ENCODE measurements at regions not wholly inside any gene's neighbourhood (a gene's known extent, or its start where the extent isn't known, plus 50 kb on each side); places are given as distances from the start of the nearest gene placed in this dataset.

DNA sequence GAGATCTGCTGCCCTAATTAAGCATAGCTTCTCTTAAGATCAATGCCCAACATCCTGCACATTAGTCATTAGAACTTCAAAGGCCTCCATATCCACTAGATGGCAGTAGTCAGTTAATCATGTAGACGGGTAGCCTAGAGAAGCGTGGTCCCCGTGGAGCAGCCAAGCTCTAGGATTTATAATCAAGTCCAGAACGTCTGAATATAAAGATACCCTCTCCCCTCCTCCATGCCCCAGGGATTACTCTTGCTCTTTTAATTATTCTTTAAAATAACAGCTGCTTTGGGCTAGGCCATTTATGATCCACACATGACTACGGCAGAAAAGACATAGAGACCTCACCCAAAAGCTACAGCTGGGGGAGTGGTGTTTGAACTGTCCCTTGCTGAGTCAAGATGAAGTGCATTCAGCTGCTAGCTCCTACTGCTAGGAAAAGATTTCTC lies 327.6 kb upstream of the PLET1 start:
- Mint-ChIP-seq H3K4me1 (peaks cover 14% of the 10 kb centered on the region), H3K36me3 (no peaks in the 10 kb centered on the region), H3K27ac (no peak overlapping the region), H3K4me3 (peak overlapping the region in 1 of 2 donors; percentile 13), H3K9me3 (peaks cover 4 to 10% (median 6%) of the 10 kb centered on the region in 7 donors), H3K27me3 (ENCODE audit: low read depth in 3 of 3) (peaks cover 1 to 5% (median 4%) of the 10 kb centered on the region in 3 donors)
- Histone ChIP-seq H3K27ac (ENCODE audit: low read depth in 1 of 2, low read length in 2 of 2) (no peak overlapping the region), H2AFZ (ENCODE audit: insufficient read depth, low read depth, low read length, poor library complexity, severe bottlenecking) (peak overlapping the region; percentile 45), H3K4me3 (replicated peaks in 1 of 3; ENCODE audit: low read depth in 2 of 3, low read length in 3 of 3) (no peak overlapping the region), H3K4me2 (replicated peaks; ENCODE audit: extremely low read depth, low read length, poor library complexity, severe bottlenecking) (no peak overlapping the region), H3K4me1 (ENCODE audit: control insufficient read depth in 1 of 2, insufficient read depth in 2 of 2, low read length in 2 of 2) (peaks cover 0 to 5% of the 10 kb centered on the region in 2 donors), H3K36me3 (replicated peaks in 1 of 2; ENCODE audit: control insufficient read depth in 1 of 2, insufficient read depth in 2 of 2, low read length in 2 of 2) (no peaks in the 10 kb centered on the region), H3K79me2 (ENCODE audit: insufficient read depth, low read length) (no peaks in the 10 kb centered on the region), H3K27me3 (ENCODE audit: control insufficient read depth in 2 of 2, insufficient read depth in 2 of 2, low read length in 2 of 2) (no peaks in the 10 kb centered on the region), H3K9me3 (replicated peaks in 1 of 2; ENCODE audit: control insufficient read depth in 1 of 2, insufficient read depth in 1 of 2, low read length in 2 of 2) (peaks cover 0 to 5% of the 10 kb centered on the region in 2 donors), H3K9ac (ENCODE audit: insufficient read depth, low read length, poor library complexity, severe bottlenecking) (no peak overlapping the region), H4K20me1 (ENCODE audit: insufficient read depth, low read length) (no peaks in the 10 kb centered on the region)
- peak; percentile 57 to 79 (median 73) for DNase-seq
- WGBS (ENCODE audit: insufficient coverage), result 0% methylated on average over 4 of the region's 5 CpGs
- intact Hi-C loops (cut with micrococcal nuclease), result loop anchor here (2.0 to 5.0 kb wide), 3 partner anchors 207 to 701 kb away; no protein-coding TSS in a partner anchor
- TF ChIP-seq, protein P1, sequence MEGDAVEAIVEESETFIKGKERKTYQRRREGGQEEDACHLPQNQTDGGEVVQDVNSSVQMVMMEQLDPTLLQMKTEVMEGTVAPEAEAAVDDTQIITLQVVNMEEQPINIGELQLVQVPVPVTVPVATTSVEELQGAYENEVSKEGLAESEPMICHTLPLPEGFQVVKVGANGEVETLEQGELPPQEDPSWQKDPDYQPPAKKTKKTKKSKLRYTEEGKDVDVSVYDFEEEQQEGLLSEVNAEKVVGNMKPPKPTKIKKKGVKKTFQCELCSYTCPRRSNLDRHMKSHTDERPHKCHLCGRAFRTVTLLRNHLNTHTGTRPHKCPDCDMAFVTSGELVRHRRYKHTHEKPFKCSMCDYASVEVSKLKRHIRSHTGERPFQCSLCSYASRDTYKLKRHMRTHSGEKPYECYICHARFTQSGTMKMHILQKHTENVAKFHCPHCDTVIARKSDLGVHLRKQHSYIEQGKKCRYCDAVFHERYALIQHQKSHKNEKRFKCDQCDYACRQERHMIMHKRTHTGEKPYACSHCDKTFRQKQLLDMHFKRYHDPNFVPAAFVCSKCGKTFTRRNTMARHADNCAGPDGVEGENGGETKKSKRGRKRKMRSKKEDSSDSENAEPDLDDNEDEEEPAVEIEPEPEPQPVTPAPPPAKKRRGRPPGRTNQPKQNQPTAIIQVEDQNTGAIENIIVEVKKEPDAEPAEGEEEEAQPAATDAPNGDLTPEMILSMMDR (IDR thresholded peaks at IDR 0.05), result peak; percentile 76

DNA sequence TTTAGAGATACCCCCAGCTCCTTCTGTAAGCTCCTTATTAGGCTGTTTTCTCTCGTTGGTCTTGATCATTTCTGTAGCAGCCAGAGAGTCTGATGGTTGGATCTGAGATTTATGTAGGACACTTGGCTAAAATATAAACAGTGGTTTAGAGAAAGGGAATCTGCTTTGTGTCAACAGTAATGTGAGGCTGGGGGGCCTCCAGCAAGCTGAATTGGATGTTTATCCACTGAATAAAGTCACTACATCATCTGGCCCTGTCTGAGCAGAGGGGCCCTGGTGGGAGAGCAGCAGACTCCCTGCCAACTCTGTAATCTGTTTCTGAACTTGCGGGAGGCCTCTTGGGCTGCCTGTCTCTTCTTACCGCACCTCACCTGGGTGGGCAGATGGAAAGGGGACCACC lies 328.5 kb upstream of the PLET1 start:
- H3K79me2 ChIP-seq (ENCODE audit: insufficient read depth, low read length), result no peaks in the 10 kb centered on the region
- H3K4me2 ChIP-seq (replicated peaks; ENCODE audit: extremely low read depth, low read length, poor library complexity, severe bottlenecking), result no peak overlapping the region
- no peak for DNase-seq
- Mint-ChIP-seq H3K36me3 (no peaks in the 10 kb centered on the region), H3K4me3 (no peak overlapping the region), H3K27ac (no peak overlapping the region), H3K27me3 (ENCODE audit: low read depth in 3 of 3) (peaks cover 1 to 5% (median 3%) of the 10 kb centered on the region in 3 donors), H3K4me1 (peaks cover 14% of the 10 kb centered on the region), H3K9me3 (peaks cover 4 to 10% (median 6%) of the 10 kb centered on the region in 7 donors)
- no peaks in the 10 kb centered on the region for H3K36me3 ChIP-seq (replicated peaks in 1 of 2; ENCODE audit: control insufficient read depth in 1 of 2, insufficient read depth in 2 of 2, low read length in 2 of 2)
- H3K9me3 ChIP-seq (replicated peaks in 1 of 2; ENCODE audit: control insufficient read depth in 1 of 2, insufficient read depth in 1 of 2, low read length in 2 of 2), result peaks cover 0 to 5% of the 10 kb centered on the region in 2 donors
- no peak overlapping the region for H2AFZ ChIP-seq (ENCODE audit: insufficient read depth, low read depth, low read length, poor library complexity, severe bottlenecking)
- intact Hi-C loops (cut with micrococcal nuclease), result loop anchor here (2.0 to 5.0 kb wide), 3 partner anchors 206 to 700 kb away; no protein-coding TSS in a partner anchor
- no peak overlapping the region for H3K27ac ChIP-seq (ENCODE audit: low read depth in 1 of 2, low read length in 2 of 2)
- no peaks in the 10 kb centered on the region for H3K27me3 ChIP-seq (ENCODE audit: control insufficient read depth in 2 of 2, insufficient read depth in 2 of 2, low read length in 2 of 2)
- TF ChIP-seq, protein P1 (IDR thresholded peaks at IDR 0.05), result no peak
- no peaks in the 10 kb centered on the region for H4K20me1 ChIP-seq (ENCODE audit: insufficient read depth, low read length)
- no peak overlapping the region for H3K9ac ChIP-seq (ENCODE audit: insufficient read depth, low read length, poor library complexity, severe bottlenecking)
- WGBS (ENCODE audit: insufficient coverage), result 100% methylated on average over 1 of the region's 3 CpGs
- no peak overlapping the region for H3K4me3 ChIP-seq (replicated peaks in 1 of 3; ENCODE audit: low read depth in 2 of 3, low read length in 3 of 3)
- peaks cover 0 to 5% of the 10 kb centered on the region in 2 donors for H3K4me1 ChIP-seq (ENCODE audit: control insufficient read depth in 1 of 2, insufficient read depth in 2 of 2, low read length in 2 of 2)
